HG02678 (cell line): ENCODE measurements at regions not wholly inside any gene's neighbourhood (a gene's known extent, or its start where the extent isn't known, plus 50 kb on each side); places are given as distances from the start of the nearest gene placed in this dataset.

Experiments used
- ATAC-seq: cut with Tn5 transposase; IDR thresholded peaks from one replicate; pipeline ENCODE4 v1.9.1; 2021; ENCODE audit warnings: mild to moderate bottlenecking, moderate library complexity; ENCODE audit not compliant: unreplicated experiment

DNA sequence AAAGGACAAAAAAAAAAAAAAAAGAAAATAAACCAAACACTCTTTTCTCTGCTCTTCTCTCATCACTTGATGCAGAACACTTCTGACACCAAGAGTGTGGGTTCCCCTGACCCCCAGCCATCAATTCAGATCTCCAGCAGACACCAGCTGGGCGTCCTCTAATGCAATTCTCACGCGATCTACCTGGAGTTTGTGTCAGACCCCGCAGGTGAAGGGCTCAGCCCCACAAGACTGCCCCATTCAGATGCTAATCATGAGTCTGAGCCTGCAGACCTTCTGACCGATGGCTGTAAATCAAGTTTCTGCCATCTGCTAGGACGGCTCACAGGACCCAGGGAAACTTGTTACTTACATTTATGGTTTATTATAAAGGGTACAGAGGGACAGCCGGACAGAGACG lies 133.6 kb upstream of the C1orf174 start:
- ATAC-seq = no peak

DNA sequence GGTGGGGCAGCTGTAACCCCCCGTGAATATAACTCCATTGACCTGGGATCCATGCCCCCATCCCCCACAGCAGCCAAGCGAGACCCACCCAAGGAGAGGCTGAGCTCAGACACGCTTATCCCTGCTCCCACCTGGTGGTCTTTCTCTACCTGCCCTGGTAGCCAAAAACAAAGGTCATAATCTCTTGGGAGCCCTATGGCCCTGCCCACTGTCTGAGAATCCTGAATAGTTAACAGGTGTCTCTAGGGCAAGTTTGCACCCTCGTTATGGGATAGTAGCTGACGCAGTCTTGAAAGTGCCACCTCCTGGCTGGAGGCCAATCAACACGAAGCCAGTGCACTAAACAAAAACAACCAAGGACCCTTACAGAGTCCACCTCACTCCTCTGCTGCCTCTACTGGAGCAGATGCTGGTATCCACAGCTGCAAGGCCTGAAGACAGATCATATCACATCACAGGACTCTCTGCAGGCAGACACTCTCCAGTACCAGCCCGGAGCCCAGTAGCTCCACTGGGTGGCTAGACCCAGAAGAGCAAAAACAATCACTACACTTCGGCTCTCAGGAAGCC lies 134.3 kb upstream of the C1orf174 start:
- ATAC-seq = no peak

DNA sequence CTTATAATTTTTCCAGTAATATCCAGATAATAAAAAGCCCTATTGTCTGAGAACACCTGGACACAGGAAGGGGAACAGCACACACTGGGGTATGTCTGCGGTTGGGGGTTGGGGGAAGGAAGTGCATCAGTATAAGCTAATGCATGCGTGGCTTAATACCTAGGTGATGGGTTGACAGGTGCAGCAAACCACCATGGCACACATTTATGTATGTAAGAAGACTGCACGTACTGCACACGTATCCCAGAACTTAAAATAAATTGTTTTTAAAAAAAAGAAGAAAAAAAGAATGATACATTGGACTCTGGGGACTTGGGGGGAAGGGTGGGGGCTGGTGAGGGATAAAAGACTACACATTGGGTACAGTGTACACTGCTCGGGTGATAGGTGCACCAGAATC lies 144.9 kb upstream of the C1orf174 start:
- ATAC-seq = no peak

DNA sequence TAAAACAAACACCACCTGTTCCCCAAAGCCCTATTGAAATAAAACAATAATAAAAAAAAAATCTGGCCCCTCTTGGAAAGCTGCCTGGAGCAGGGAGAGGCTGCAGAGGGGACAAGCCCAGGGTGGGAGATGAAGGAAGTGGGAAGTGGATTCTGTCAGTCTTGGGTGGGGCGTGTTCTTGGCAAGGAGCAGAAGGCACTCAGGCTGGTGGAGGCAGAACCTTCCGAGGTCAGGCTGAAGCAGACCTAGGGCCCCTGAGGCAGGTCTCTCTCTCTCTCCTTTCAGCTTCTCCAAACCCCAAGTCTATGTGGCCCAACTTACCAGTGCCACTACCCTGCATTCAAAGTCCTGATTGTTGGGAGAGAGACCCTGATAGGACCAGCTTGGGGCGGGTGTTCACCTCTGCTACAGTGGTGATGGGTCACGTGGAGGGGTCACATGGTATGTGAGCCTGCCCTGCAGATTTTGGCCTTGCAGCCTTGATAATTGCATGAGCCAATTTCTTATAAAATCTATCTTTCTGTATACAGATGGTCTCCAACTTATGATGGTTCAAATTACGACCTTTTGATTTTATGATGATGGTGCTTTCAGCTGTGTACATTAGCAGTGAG lies 145.4 kb upstream of the C1orf174 start:
- ATAC-seq = no peak

DNA sequence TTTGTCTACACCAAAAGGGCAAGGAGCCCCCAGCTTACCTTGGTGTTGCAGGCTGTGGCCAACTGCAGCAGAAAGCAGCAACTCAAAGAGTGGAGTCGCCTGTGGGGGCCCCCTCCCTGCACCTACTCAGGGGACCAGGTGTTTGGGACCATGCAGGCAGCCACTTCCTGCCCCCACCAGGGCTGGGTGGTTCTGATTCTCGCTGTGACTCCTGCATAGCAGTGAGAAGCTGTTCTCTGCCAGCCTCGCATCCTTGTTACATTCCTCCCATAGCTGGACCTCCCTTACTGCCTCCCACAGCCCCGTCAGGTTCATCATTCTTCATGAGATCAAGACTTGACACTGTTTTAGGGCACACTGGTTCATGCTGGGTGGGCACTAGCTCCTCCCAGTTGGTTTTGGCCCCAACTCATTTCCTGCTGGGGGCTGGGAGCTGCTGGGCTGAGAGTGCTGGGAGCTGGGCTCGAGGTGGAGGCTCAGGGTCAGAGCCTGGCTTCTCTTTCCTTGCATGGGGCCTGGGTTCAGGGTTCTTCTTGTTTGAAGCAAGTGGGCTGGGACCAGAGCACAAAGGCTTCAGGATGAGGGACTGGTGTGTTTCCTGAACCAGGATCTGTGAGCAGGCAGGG lies 146.9 kb upstream of the C1orf174 start:
- ATAC-seq = no peak

GRCh38 chr1:4047666-4048065 lies 147.6 kb upstream of the C1orf174 start:
- no peak for ATAC-seq

DNA sequence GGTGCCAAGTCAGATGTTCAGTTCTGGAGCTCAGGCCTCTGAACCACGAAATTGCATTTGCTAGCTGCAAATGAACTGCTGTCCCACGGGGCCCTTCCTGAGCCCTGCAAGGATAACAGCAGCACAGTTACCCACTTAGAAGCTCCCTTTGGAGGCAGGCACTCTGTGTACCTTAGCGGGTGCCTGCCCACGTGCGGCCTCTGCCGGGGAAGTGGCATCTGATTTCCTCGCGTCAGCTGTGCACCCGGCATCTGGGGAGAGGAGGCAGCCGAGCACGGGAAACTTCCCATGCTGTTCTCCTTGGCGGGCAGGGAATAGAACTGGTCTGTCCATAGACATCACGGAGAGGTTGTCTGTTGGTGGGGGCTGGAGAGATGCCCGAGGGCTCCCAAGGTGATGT lies 148.0 kb upstream of the C1orf174 start:
- no peak for ATAC-seq

GRCh38 chr1:4048921-4049320 lies 148.8 kb upstream of the C1orf174 start:
- ATAC-seq = no peak

DNA sequence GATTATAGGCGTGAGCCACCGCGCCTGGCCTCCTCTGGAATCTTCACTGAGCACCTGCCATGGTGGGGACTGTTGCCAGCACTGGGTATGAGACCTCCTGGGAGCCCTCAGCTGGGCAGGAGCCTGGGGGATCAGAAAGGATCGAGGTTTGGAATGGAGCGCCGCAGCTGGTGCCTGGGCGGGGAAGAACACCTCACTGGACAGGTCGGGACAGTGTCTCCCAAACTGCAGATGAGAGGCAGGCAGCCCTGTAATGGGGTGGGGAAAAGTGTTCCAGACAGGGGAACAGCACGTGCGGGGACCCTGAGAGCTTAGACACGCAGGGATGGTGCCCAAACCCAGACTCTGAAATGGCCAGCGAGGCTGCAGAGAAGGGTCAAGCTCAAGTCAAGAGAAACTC lies 150.9 kb upstream of the C1orf174 start:
- ATAC-seq = no peak

DNA sequence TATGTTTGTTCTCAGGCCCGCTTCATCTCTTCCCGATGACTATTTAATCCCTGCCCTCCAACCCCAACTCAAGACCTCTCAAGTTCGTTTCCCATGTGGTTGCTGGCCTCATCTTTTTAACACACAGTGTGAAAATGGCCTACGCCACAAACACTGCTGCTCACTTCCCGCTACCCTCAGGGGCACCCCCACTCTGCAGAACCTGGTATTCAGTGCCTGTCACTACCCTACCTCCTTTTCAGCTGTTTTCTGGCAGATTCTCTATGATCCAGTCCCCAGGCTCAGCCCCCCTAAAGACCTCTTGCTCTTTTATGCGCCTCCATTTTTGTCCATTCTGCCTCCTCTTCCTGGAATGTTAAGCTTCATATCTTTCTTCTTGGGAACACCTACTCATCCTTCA lies 152.6 kb upstream of the C1orf174 start:
- ATAC-seq = no peak

DNA sequence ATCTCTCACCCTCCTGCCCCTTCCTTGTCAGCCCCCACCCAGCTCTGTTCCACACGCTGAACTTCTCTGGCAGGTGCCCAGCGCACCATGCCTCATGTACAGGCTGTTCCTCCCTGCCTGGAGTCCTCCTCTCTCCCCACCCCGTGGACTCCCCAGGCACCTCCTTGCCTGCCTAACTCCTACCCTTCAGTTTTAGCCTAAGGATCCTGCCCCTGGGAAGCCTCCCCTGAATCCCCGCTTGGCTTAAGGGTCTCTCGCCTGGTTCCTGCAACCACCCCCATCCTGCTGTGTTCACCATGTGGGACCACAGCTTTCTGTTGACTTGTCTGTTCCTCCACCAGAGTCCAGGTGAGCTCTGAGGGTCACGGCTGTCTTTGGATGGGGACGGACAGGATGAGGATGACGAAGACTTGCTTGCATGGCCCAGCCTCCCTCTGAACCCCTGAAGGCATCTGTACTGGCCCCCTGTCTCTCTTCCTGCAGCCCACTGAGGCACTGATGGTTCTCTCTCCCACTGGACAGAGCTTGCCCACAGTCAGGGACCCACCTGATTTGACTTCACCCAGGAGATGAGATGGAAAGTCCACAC lies 153.2 kb upstream of the C1orf174 start:
- ATAC-seq = no peak

- ATAC-seq = no peak
Measured at GRCh38 chr1:4053774-4054173, 153.7 kb upstream of the C1orf174 start.

DNA sequence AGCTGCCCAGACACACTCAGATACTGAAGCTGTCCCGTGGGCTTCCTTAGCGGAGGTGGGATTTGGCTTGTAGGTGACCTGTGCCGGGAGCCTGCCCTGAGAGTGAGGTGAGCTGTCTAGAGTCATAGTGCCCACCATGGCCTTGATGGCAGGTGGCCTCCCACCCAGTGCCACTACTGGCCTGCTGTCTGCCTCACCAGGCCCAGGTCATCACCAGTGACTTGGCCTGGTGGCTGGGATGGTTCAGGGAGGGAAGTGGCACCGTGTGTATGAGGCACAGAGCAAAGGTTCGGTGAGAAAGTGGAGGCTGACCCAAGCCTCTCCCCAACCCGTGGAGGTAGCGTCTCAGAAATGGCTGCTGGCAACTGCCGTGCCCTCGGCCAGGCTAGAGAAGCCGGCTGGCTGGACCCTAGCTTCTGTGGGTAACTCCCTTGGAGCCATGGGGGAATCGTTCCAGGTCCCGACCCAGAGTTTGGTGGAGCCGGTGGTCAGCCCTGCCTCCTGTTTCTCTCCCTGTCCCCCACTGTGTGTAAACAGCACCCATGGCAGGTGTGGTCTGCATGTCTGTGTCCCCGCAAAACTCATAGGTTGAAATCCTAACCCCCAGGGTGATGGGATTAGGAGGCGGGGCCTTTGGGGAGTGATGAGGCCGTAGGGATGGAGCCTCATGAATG lies 155.4 kb upstream of the C1orf174 start:
- no peak for ATAC-seq

- no peak for ATAC-seq
Measured at GRCh38 chr1:4056422-4056821, 156.3 kb upstream of the C1orf174 start.

GRCh38 chr1:4056989-4057388 lies 156.9 kb upstream of the C1orf174 start:
- ATAC-seq = no peak

DNA sequence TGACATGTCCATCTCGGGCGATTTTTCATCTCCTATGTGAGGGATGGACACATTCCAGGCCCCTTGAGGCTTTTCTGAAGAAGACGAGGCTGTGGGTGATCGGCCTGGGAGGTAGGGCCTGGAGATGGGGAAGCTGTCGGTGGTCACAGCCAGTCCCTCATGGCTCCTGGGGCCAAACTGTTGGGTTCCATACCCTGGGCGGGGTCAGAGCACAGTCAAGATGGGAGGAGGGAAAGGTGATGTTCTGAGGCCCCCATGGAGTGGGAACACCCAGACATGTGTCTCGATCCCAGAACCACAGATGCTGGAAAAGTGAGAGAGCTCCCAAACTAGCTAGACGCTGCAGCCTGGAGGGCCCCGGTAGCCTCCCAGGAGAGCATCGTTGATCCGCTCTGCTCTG lies 157.5 kb upstream of the C1orf174 start:
- no peak for ATAC-seq

GRCh38 chr1:4058122-4058521 lies 158.1 kb upstream of the C1orf174 start:
- ATAC-seq = no peak

- no peak for ATAC-seq
Measured at GRCh38 chr1:4058706-4059105, 158.6 kb upstream of the C1orf174 start.

DNA sequence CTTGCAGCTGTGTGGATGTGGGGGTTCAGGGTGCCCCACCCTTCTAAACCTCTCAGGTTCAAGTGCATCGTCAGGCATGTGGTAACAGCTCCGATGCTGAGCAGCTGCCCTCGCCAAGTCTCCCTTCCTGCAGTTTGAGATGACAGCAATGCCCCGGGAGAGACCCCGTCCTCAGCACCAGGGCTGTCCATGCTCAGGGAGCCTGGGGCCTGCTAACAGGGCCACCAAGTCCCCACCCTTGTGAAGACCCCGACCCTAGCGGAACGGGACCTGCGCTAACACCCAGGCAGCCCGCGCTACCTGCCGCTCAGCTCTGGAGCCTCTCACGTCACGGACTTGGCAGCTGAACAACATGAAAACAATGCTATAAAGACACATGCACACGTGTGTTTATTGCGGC lies 159.2 kb upstream of the C1orf174 start:
- ATAC-seq = no peak

- ATAC-seq = no peak
Measured at GRCh38 chr1:4060850-4061249, 160.8 kb upstream of the C1orf174 start.

DNA sequence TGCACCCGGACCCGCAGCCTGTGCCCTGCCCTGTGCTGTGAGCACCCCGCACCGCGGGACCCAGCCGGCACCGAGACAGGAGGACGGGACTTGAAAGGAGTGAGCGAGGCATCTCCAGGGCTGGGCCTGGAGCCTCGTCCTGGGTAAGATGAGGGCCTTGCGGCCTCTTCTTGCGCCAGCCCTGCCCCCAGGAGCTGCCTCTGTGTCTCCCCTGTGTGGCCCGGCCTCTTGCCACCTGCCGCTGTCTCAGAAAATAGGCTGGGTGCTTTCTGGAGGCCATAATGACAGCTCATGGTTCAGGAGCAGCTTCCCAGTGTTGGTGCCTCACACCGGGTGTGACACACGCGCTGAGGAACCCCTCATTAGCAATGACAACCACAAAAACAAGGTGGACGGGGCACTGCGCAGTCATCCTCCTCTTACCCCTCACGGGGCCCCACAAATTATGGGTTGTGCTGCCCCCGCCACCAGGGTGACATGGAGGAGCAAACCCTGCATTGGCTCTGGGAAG lies 161.5 kb upstream of the C1orf174 start:
- ATAC-seq = no peak

DNA sequence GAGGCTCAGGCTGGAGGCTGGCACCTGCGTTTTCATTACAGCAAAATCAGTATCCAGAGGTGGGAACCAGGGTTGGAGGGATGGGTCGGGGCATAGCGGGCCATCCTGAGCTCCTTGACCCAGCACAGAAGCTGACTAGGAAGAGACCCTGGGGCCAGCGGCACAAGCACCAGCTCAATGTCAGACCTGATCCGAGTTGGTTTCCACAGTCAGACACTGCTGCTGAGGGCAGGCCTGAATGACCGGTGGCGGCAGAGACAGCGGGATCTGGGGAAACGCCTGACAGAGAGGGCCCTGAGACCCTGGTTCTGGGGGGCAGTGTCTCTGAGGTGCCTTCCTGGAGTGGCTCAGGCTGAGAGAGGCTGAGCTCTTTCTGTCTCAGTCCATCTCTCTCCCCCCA lies 162.0 kb upstream of the C1orf174 start:
- no peak for ATAC-seq
